ENCODE measurements at regions not wholly inside any gene's neighbourhood (a gene's known extent, or its start where the extent isn't known, plus 50 kb on each side); places are given as distances from the start of the nearest gene placed in this dataset.
"Not testable (repeated sequence)": the region's sequence is repeated elsewhere in the genome, so short reads cannot be mapped to it uniquely, and the experiment has no call there.

- DNase-seq (ENCODE audit: low spot score): no peak
Observed at GRCh38 chr18:59800897-59801296, 98.9 kb upstream of the PMAIP1 start.

- DNase-seq (ENCODE audit: low spot score): no peak
Observed at GRCh38 chr18:59799383-59800015, 100.3 kb upstream of the PMAIP1 start.

- DNase-seq (ENCODE audit: low spot score): no peak
Observed at GRCh38 chr18:59795882-59796281, 98.7 kb upstream of the CCBE1 start.

- no peak for DNase-seq (ENCODE audit: low spot score)
Observed at GRCh38 chr18:59792353-59792752, 95.1 kb upstream of the CCBE1 start.

GRCh38 chr18:59790346-59790936 is 93.2 kb upstream of the CCBE1 start:
- not testable (repeated sequence) for DNase-seq (ENCODE audit: low spot score)

DNA sequence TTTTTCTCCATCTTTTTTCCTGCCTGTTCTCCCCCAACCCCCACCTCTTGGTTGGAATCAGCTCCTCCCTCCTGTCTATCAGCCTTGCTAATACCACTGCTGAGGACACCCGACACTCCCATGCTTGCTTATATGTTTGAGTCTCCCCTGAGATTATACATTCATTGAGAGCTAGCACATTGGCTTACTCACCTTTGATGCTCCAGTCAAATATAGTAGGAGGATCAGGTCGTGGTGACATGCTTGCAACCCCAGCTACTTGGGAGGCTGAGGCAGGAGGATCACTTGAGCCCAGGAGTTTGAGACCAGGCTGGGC is 91.5 kb upstream of the CCBE1 start:
- DNase-seq (ENCODE audit: low spot score): no peak

DNA sequence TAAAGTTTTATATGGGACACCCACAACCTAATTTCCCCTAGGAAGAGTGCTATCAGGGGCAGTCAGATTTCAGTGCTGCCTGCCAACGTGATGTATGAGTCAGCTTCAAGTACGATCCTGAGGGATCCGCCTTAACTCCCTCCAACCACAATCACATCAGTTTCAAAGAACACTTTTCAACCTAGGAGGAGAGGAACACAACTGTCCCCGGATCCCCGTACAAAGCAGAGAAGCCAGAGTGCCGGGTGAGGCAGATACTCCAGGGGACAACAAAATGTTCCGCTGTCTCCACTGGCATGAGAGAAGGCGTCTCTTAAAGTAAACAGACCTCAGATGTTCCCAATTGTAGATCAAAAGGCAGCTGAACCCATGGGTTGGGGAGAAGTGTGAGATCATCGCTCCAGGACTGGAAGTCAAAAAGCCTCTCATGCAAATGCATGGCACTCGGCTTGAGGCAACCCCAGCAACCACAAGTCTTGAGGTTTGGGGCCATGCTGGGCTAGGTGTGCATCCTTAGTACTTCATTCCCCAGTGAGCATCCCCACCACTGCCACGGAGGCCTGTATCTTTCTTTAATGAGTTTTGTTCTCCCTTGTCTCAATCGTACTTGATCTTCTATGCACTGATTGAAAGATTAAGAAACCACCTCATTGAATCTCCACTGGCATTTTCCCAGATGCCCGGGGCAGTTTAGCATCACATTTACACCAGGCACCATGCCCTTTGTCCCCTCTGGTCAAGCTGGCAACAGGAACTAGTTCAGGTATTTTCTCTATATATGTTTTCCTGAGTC is 91.0 kb upstream of the CCBE1 start:
- no peak for DNase-seq (ENCODE audit: low spot score)

- no peak for DNase-seq (ENCODE audit: low spot score)
Observed at GRCh38 chr18:59784694-59785093, 87.5 kb upstream of the CCBE1 start.

- peak; percentile 45 for DNase-seq (ENCODE audit: low spot score)
Observed at GRCh38 chr18:59783138-59783537, 85.9 kb upstream of the CCBE1 start.

- DNase-seq (ENCODE audit: low spot score): no peak
Observed at GRCh38 chr18:59779979-59780378, 82.8 kb upstream of the CCBE1 start.

- DNase-seq (ENCODE audit: low spot score): no peak
Observed at GRCh38 chr18:59778434-59778833, 81.2 kb upstream of the CCBE1 start.

GRCh38 chr18:59777636-59778035 is 80.4 kb upstream of the CCBE1 start:
- DNase-seq (ENCODE audit: low spot score): no peak

DNA sequence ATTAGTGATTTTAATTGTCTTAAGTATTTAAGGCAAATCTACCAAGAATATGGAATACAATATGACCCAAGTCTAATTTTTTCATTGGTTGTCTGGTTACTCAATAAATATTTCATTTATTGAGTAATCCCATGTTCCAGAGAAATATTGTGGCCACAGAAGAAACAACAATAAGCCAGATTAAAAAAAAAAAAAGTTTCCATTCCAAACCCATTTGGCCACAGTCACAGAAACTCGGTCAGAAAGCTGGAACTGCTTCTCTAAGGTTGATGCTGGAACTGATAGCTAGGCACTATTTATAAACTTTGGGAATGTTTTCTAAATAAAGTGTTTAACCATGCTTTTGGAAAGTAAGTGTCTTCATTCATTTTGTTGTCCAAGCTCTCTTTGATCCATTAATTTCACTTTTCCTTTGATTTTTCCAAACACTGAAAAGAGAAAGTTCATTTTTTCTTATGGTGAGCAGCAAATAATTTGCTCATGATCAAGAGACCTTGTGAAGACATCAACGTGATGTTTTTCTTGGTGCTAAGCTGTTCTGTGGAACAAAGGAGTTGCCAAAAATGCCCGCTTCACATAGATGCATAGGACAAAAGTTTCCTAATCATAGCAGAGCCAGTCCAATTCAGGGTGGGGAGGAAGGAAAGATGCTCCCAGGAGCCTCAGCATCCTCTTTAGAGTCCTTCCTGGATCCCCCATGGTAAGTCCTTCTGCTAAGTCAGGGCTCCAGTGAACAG is 72.1 kb upstream of the CCBE1 start:
- DNase-seq (ENCODE audit: low spot score): no peak

DNA sequence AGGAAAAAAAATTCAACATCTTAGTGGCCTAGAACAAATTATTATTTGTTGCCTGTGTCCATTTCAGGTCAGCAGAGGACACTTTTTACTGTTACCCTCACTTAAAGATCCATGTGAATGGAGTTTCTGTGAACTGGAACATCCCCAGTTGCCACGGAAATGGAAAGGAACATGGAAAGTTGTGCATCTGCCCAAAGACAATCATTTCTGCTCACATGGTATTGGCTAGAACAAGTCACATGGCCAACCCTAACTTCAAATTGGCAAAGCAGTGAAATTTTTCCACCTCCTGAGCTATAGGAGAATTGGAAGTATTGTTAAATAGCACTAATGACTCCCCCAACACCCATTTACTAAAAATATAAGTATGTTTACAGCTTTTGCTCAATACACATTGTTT is 71.2 kb upstream of the CCBE1 start:
- DNase-seq (ENCODE audit: low spot score): no peak

- no peak for DNase-seq (ENCODE audit: low spot score)
Observed at GRCh38 chr18:59767732-59768131, 70.5 kb upstream of the CCBE1 start.

DNA sequence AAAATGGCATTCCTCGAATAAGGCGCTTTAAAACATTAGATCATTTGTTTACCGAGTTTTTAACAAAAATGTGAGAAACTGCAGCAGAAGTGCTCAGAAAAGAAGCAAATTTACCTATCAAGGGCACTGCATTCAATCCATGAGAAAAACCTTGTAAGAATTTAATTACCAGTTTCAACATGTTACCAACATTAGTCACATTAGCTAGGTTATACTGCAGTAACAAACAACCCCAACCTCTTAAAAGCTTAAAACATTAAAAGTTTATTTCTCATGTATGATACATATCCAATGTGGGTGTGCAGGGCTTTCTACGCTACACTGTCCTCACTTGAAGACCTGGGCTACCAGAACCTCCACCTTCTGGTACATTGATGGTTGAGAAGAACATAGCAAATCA is 68.1 kb upstream of the CCBE1 start:
- no peak for DNase-seq (ENCODE audit: low spot score)

DNA sequence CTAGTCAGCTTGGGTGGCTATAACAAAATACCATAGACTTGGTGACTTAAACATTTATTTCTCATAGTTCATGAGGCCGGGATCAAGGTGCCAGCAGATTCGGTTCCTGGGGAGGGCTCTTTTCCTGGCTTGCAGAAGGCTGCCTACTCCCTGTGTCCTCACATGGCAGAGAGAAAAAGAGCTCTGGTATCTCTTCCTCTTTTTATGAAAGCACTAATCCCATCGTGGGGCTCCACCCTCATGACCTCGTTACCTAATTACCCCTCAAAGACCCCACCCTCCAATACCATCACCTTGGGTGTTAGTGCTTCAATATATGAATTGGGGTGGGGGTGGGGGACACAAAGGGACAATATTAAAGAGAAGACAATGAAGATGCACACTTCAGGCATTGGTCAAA is 67.1 kb upstream of the CCBE1 start:
- no peak for DNase-seq (ENCODE audit: low spot score)

DNA sequence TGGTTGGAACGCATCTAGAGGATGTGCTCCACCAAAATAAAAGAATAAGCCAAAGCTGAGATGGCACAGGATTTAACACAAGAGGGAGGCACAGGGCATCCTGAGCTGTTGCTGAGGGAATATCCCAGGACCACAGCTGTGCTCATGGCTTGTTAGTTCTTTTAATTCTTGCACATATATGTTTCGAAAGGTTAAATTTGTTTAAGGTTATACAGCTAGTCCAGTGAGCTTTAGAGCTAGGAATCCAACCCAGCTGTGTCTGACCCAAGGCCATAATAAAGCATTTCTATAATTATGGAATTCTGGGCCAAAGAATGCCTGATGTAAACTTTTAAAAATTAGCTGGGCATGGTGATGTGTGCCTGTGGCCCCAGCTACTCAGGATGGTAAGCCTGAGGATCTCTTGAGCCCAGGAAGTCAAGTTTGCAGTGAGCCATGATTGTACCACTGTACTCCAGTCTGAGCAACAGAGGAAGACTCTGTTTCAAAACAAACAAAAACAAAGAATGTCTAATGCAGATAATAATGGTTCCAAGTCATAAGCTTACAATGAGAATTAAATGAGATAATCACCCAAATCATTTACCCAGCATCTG is 66.4 kb upstream of the CCBE1 start:
- no peak for DNase-seq (ENCODE audit: low spot score)

GRCh38 chr18:59760619-59761600 is 63.7 kb upstream of the CCBE1 start:
- no peak for DNase-seq (ENCODE audit: low spot score)

- no peak for DNase-seq (ENCODE audit: low spot score)
Observed at GRCh38 chr18:59760212-59760611, 63.0 kb upstream of the CCBE1 start.

DNA sequence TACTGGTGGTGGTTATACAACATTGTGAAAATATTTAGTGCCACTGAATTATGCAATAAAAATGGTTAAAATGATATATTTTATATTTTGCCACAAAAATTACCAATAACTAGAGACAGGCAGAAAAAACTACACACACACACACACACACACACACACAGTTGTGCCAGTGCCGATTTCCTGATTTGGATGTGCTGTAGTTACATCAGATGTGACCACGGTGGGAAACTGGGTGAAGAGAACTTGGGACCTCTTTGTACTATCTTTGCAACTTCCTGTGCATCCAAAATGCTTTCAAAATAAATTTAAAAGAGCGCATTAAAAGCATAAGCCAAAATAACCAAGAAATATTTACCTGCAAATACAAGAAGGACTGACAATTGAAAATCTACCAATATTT is 61.6 kb upstream of the CCBE1 start:
- DNase-seq (ENCODE audit: low spot score): no peak

Data from Ammon's horn (tissue), 1 donor.